Stimulated activated naive B cell treated with anti-CD40 and anti-IgM and Interleukin-4, amounts not matched to agents 10 μg/mL and 1 μg/mL and 100 μg/mL, for 72 hours (primary cell): ENCODE measurements at regions not wholly inside any gene's neighbourhood (a gene's known extent, or its start where the extent isn't known, plus 50 kb on each side); places are given as distances from the start of the nearest gene placed in this dataset.

ENCODE experiments used
- ATAC-seq, 2 donors: fragments of 150-1000 bp; cut with Tn5 transposase; replicated peaks; 2 replicates each; pipeline ENCODE4 v1.10.0; 2021; ENCODE audit warnings: moderate library complexity in 1 of 2
- DNase-seq: peaks from one replicate; pipeline ENCODE4 v3.0.0; 2021
- H3K27ac Mint-ChIP-seq: one replicate; pipeline ENCODE4 v1.8.0; 2022; ENCODE audit warnings: mild to moderate bottlenecking, mixed read lengths
- H3K27me3 Mint-ChIP-seq, 2 donors: one replicate each; pipeline ENCODE4 v1.8.0; 2022; ENCODE audit warnings: mixed read lengths in 2 of 2
- H3K36me3 Mint-ChIP-seq, 2 donors: one replicate each; pipeline ENCODE4 v1.8.0; 2022; ENCODE audit warnings: mixed read lengths in 2 of 2, mild to moderate bottlenecking in 1 of 2
- H3K4me1 Mint-ChIP-seq, 2 donors: one replicate each; pipeline ENCODE4 v1.8.0; 2022; ENCODE audit warnings: mixed read lengths in 2 of 2, mild to moderate bottlenecking in 1 of 2
- H3K4me3 Mint-ChIP-seq, 2 donors: one replicate each; pipeline ENCODE4 v1.8.0; 2022; ENCODE audit warnings: mild to moderate bottlenecking in 2 of 2, mixed read lengths in 2 of 2, moderate library complexity in 1 of 2
- H3K9me3 Mint-ChIP-seq, 2 donors: one replicate each; pipeline ENCODE4 v1.8.0; 2022; ENCODE audit warnings: mixed read lengths in 2 of 2, mild to moderate bottlenecking in 1 of 2

DNA sequence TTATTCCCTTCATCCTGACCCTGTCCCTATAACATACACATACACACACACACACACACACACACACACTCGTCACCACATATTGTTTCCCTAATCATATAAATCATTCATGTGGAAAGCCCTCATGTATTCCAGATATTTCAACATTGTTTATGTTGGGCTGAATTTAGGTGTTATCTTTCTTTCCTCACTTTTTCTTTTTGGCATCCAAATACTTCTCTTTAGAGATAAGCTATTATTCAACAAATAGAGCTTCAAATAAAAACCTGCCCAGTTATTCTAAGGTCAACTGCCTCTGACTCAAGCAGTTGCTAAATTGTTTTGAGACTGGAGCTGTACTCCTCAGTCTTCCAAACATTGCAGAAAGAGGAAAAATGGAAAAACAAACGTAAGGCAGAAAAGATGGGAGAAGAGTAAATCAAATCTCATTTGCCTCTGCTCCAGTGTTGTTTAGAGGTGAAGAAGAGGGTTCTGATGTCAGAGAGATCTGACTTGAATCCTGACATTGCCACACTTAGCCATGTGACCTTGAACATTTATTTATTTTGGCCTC is 215.7 kb downstream of the GAS1 start:
- Mint-ChIP-seq H3K9me3 (peaks cover 0 to 4% of the 10 kb centered on the region in 2 donors), H3K27ac (no peak overlapping the region), H3K36me3 (no peaks in the 10 kb centered on the region), H3K4me3 (no peak overlapping the region), H3K27me3 (peaks cover 0 to 4% of the 10 kb centered on the region in 2 donors), H3K4me1 (no peaks in the 10 kb centered on the region)
- DNase-seq (no peak), ATAC-seq (no peak)

DNA sequence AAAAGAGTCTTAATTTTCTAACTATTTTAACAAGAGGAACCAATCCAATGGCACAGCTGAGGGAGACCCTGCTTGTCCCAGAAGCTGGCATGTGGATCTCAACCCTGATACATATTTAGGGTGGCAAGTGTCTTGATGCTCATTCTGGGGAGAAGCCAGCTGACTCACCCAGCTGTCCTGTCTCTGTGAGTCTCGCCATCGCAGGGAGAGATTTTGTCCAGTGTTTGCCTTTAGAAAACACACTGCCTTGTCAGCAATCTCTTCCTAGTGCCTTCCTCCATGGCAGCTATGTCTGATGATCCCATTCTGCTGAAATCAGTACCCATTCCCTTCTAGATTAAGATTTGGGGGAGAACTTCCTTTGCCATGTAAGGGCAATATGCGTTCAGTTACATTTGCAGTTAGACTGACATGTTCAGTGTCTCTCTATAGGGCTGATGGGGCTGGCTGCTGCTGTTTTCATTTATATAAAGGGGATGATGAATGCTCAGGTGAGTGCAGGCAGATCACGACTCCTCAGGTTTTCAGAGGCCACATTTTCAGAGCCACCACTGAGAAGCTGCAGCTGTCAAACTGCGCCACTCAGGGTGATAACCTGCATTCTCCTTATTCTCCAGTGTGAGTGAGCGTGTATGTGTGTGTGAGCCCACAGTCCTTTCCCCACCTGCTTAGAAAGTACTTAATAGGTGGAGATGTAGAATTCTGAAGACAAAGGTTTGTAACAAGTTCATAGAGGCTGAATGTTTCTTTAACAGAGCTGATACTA is 217.0 kb downstream of the GAS1 start:
- DNase-seq: no peak
- H3K36me3 Mint-ChIP-seq: no peaks in the 10 kb centered on the region
- H3K4me3 Mint-ChIP-seq: no peak overlapping the region
- H3K9me3 Mint-ChIP-seq: peaks cover 0 to 2% of the 10 kb centered on the region in 2 donors
- no peaks in the 10 kb centered on the region for H3K4me1 Mint-ChIP-seq
- peaks cover 0 to 4% of the 10 kb centered on the region in 2 donors for H3K27me3 Mint-ChIP-seq
- no peak overlapping the region for H3K27ac Mint-ChIP-seq
- no peak for ATAC-seq

DNA sequence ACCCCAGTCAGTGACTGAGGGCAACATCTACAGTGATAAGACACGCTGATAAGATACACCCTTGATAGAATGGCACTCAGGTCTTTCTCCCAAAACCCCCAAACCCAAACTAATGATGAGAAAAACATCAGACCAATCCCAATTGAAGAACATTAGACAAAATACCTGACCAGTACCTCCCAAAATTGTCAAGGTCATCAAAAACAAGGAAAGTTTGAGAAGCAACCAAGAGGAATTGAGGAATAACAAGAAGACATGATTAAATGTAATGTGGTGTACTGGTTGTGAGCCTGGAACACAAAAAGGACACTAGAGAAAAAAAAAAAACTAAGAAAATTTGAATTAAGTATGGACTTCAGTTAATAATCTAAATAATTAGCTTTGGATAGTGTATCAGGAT is 222.8 kb downstream of the GAS1 start:
- Mint-ChIP-seq H3K27me3 (peaks cover 0 to 4% of the 10 kb centered on the region in 2 donors), H3K27ac (no peak overlapping the region), H3K9me3 (no peaks in the 10 kb centered on the region), H3K4me1 (no peaks in the 10 kb centered on the region), H3K4me3 (no peak overlapping the region), H3K36me3 (no peaks in the 10 kb centered on the region)
- ATAC-seq: no peak
- no peak for DNase-seq

DNA sequence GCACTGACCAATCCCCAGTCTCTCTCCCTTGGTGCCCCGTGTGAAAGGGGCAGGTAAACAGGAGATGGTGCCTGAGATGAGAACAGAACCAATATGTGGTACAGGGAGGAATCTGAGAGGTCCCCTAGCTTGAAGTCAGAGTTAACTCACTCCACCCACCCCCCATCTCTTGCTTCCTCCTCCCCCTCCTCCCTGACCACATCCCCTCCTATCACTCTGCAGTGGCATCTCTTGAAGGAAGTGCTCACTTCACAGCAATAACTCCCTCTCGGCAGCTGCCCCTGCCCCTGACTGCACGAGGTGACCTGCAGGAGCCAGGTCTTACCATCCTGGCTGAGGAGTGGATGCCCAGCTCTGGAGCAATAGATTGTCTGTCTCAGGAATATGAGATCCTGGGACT is 224.0 kb downstream of the GAS1 start:
- no peak overlapping the region for H3K27ac Mint-ChIP-seq
- no peak for DNase-seq

DNA sequence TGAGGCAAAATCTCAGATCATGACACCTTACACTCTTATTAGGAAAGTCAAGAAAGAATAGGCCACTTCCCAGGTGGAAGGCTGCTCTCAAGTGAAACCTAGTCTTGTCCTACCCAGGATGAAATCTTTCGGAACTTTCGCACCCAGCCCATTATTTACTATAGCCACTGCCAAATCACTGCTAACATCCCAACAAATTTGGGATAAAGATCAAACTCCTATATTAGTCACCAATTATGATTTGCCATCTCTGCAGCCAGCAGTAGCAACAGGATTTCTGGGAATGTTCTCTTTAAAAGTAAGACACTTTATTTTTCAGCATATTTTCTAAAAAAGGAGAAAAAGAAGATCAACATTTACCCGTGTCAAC is 224.6 kb downstream of the GAS1 start:
- DNase-seq (no peak), ATAC-seq (no peak)
- Mint-ChIP-seq H3K9me3 (no peaks in the 10 kb centered on the region), H3K36me3 (no peaks in the 10 kb centered on the region), H3K4me1 (no peaks in the 10 kb centered on the region), H3K4me3 (no peak overlapping the region), H3K27ac (no peak overlapping the region), H3K27me3 (peaks cover 0 to 6% of the 10 kb centered on the region in 2 donors)

More for the DNA sequence above, 224.0 kb downstream of the GAS1 start:
- Mint-ChIP-seq H3K27me3 (peaks cover 0 to 6% of the 10 kb centered on the region in 2 donors), H3K9me3 (no peaks in the 10 kb centered on the region), H3K36me3 (no peaks in the 10 kb centered on the region), H3K4me3 (no peak overlapping the region), H3K4me1 (no peaks in the 10 kb centered on the region)
- ATAC-seq: no peak

DNA sequence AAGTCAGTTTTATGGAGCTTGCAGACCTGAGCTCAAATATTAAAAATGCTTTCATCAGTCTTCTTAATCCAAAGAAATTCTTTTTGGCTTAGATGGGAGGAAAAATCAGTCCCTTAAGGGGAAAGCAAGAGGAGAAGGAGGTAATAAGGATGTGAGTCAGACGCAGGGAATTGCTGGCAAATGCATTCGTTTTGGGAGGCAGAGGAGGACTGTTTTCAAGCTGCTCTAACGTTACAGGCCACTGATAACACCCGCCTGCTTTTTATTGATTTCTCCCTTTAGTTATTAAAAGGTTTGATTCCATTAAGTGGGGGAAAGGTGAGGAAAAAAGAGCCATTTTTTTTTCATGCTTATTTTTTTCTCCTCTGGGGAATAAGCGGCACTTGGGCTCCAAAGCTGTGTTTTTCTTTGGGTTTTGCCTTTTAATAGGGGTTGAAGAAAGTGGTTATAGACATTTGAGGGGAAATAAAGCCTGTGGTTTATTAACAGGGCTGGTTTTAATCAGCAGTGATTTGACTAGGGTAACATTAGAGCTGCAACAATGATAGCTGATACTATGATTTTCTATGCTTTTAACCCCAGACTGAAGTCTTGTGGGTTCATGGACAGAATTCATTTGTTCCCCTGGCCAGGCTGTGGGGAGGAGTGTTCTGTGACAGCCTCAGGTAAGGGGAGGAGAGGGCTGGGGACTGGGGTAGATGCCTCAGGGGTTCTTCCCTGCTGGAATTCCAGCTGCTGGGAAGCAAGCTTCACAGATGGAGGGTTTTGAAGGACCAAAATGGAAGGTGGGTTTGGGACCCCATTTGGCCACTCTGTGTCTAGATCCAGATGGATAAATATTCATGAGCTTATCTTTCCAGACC is 225.2 kb downstream of the GAS1 start:
- H3K27ac Mint-ChIP-seq: no peak overlapping the region
- H3K36me3 Mint-ChIP-seq: no peaks in the 10 kb centered on the region
- ATAC-seq: no peak
- H3K4me3 Mint-ChIP-seq: no peak overlapping the region
- no peak for DNase-seq
- no peaks in the 10 kb centered on the region for H3K4me1 Mint-ChIP-seq
- H3K27me3 Mint-ChIP-seq: peaks cover 0 to 5% of the 10 kb centered on the region in 2 donors
- H3K9me3 Mint-ChIP-seq: no peaks in the 10 kb centered on the region

DNA sequence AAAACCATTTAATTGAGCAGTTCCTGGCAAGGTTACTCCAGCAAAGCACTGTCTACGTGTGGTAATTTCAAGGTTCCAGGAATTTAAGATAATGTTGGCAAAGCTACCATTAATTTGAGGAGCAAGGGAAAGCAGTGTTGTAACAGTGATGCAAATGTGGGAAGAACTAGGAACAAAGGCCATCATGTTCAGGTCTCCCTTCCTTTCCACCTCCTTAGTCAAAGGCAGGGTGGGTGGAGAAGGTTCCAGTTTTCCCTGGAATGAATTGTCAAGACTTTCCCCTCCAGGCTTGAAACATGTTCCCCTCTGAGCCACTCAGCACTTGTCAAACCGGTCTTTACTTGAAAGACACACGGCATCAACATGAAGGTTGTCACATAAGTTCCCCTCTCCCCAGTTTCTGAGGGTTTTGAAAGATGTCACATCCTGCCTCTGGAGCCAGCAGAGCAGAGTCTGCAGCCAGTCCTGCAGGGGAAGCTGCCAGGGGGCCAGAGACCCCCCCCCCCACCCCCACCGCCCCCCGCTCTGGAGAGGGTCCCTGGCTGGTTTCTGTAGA is 226.0 kb downstream of the GAS1 start:
- H3K36me3 Mint-ChIP-seq: no peaks in the 10 kb centered on the region
- H3K4me1 Mint-ChIP-seq: no peaks in the 10 kb centered on the region
- no peak overlapping the region for H3K4me3 Mint-ChIP-seq

DNA sequence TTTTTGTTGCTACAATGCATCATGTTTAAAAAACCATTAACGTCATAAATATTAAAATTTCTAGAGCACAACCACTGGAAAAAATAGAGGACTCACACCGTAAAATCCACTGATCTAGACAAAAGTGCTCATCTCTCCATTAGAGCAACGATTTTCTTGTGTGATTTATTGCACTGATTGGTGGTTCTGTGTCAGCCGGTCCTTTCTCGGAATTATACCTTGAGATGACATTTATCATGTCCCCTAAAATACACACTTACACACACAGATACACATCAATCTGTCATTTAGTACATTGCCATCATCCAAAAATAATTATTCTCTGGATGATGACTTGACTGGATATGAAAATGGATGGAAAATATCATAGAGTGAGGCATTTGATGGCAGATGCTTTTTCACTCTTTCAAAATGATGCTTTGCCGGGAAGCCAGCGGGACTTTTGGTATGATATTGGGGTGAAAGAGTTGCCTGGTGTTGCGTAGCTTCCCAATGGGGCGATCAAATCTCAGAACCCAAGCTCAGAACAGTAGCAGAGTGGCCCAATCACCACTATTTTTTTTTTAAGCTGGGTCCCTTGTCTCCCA is 226.6 kb downstream of the GAS1 start:
- Mint-ChIP-seq H3K36me3 (no peaks in the 10 kb centered on the region), H3K27me3 (peaks cover 0 to 5% of the 10 kb centered on the region in 2 donors), H3K9me3 (peaks cover 0 to 1% of the 10 kb centered on the region in 2 donors), H3K4me3 (no peak overlapping the region), H3K4me1 (no peaks in the 10 kb centered on the region), H3K27ac (no peak overlapping the region)
- ATAC-seq (no peak), DNase-seq (no peak)

More for the DNA sequence above, 226.0 kb downstream of the GAS1 start:
- Mint-ChIP-seq H3K27ac (no peak overlapping the region), H3K9me3 (no peaks in the 10 kb centered on the region), H3K27me3 (peaks cover 0 to 5% of the 10 kb centered on the region in 2 donors)
- DNase-seq: no peak
- ATAC-seq: no peak

DNA sequence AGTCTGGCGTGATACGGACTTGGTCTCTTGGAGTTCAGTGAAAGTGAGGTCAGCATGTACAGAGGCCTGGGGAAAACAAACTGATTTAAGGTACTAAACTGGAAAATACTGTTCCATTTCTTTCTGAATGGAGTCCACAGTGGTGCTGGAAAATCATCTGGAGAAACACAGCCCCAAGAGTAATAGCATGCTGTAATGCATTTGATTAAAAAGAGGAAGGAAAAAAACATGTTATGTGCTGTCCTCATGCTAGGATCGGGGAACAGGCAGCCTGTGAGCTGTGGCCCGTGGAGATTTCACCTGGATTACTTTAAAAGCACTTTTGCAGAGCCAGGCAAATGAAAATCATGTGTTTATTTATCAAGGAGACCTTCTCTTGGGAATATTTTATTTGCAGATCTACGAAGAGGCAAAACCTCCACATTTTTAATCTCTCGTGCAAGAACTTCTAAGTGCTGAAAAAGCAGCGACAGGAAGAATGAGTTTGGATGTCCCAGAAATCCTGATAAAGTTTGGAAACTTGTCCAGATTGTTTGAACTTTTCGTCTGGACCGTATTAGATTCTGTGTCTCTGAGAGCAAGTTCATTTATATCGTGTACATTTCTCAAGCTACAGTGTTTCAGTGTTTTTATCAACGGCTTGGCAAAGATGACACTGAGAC is 228.8 kb downstream of the GAS1 start:
- H3K9me3 Mint-ChIP-seq: peaks cover 0 to 1% of the 10 kb centered on the region in 2 donors
- peaks cover 0 to 5% of the 10 kb centered on the region in 2 donors for H3K27me3 Mint-ChIP-seq
- ATAC-seq (no peak), DNase-seq (no peak)
- no peaks in the 10 kb centered on the region for H3K4me1 Mint-ChIP-seq
- H3K27ac Mint-ChIP-seq: no peak overlapping the region
- no peaks in the 10 kb centered on the region for H3K36me3 Mint-ChIP-seq
- H3K4me3 Mint-ChIP-seq: no peak overlapping the region

DNA sequence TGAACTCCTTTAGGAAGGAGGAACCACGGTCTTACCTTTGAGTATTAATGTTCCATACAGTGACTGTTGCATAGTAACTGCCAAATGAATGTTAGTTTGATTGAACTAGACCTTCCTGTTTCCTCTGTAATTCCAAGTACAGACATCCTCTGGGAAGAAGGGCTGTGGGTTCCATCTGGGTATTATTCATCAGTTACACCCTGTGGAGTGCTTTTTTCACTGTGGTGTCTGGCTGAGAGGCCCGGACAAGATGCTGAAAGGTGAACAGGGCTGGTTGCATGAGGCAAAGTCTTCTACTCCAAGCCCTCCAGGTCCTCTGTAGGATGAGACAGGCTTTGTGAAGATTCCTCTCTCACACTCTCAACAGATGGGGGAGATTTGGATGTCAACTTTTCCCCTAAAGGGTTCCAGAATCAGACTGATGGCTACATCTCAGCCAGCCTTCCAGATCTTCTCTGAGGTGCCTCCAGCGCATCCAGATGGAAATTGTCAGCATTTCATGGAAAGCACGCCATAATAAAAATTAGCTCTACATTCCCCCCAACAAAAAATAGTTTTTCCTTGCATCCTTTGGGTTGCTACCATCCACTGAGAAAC is 230.9 kb downstream of the GAS1 start:
- Mint-ChIP-seq H3K9me3 (peaks cover 0 to 1% of the 10 kb centered on the region in 2 donors), H3K27ac (no peak overlapping the region), H3K4me1 (no peaks in the 10 kb centered on the region), H3K36me3 (no peaks in the 10 kb centered on the region), H3K27me3 (peaks cover 0 to 5% of the 10 kb centered on the region in 2 donors), H3K4me3 (no peak overlapping the region)
- ATAC-seq: no peak
- no peak for DNase-seq

DNA sequence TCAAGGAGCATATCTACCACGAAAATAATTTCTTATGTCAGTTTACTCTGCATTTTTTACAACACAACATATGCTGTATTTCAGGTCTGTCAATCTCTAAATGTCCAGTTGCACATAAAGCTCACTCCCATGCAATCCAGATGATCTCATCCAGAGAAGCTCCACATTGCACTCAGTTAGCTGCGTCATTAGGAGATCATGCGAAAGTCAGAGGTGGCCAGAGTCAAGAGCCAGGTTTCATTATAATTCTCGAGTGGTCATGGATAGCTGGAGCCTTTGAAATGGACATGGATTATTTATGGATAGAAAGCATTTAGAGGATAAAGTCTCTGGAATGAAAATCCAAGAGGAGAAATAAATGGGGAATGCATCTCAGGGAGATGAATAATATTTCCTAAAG is 232.3 kb downstream of the GAS1 start:
- no peak for DNase-seq
- peaks cover 0 to 1% of the 10 kb centered on the region in 2 donors for H3K9me3 Mint-ChIP-seq
- H3K4me3 Mint-ChIP-seq: no peak overlapping the region
- H3K36me3 Mint-ChIP-seq: no peaks in the 10 kb centered on the region
- no peak overlapping the region for H3K27ac Mint-ChIP-seq
- no peak for ATAC-seq
- H3K4me1 Mint-ChIP-seq: no peaks in the 10 kb centered on the region
- H3K27me3 Mint-ChIP-seq: peaks cover 0 to 5% of the 10 kb centered on the region in 2 donors

DNA sequence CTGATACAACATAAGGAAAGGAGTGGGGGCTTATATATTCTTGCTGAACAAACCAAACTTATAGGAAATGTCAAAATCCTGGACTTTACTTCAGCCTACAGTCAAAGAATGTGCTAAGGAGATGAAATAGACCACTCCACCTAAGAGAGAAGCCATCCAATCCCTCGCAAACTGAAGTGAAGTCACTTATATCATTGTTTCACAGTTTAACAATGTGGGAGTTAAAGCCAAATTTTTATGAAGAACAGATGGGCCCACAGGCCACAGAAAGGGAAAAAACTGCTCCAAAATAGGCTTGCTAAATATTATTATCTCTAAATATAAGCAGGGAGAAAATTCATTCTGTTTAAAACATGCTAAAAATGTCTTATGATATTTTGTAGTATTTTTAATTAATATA is 233.3 kb downstream of the GAS1 start:
- Mint-ChIP-seq H3K36me3 (no peaks in the 10 kb centered on the region), H3K27me3 (peaks cover 0 to 5% of the 10 kb centered on the region in 2 donors), H3K9me3 (peaks cover 0 to 1% of the 10 kb centered on the region in 2 donors), H3K27ac (no peak overlapping the region), H3K4me3 (no peak overlapping the region), H3K4me1 (no peaks in the 10 kb centered on the region)
- ATAC-seq (no peak), DNase-seq (no peak)

DNA sequence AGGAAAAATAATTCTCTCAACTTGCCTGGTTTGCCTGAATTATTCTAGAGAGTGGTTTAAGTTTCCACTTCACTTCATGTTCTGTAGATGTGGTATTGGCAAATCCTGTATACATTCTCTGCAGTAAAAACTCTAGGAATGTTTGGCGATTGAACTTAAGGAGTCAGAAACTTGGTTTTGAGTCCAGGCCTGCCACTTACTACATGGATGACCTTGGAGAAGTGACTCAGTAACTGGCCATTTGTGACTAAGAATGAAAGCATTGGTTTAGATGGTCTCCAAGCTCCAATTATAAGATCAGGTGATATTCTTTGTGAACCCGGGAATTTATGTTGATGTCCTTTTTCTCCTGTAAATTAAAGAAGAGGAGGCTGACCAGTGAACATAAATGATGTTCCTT is 233.8 kb downstream of the GAS1 start:
- peaks cover 0 to 1% of the 10 kb centered on the region in 2 donors for H3K9me3 Mint-ChIP-seq

More for the DNA sequence above, 233.8 kb downstream of the GAS1 start:
- H3K27me3 Mint-ChIP-seq: peaks cover 0 to 4% of the 10 kb centered on the region in 2 donors
- no peak overlapping the region for H3K4me3 Mint-ChIP-seq
- no peak overlapping the region for H3K27ac Mint-ChIP-seq
- H3K36me3 Mint-ChIP-seq: no peaks in the 10 kb centered on the region
- DNase-seq (no peak), ATAC-seq (no peak)
- H3K4me1 Mint-ChIP-seq: no peaks in the 10 kb centered on the region
